Uterus (tissue), 3 donors: ENCODE measurements at regions not wholly inside any gene's neighbourhood (a gene's known extent, or its start where the extent isn't known, plus 50 kb on each side); places are given as distances from the start of the nearest gene placed in this dataset.

Experiments
- DNase-seq, 2 donors: peaks; one replicate each; pipeline ENCODE4 v3.0.0-alpha.2; 2019 to 2020
- H3K27ac ChIP-seq, 2 donors: fragments of 200-600 bp; sonication (generic); 1 replicate in 1 of 2; 2 replicates in 1 of 2; pipeline ENCODE4 v1.5.1; 2016 to 2018
- H3K27me3 ChIP-seq, 2 donors: fragments of 200-600 bp; sonication (generic); one replicate each; pipeline ENCODE4 v1.5.1; 2018 to 2019; ENCODE audit warnings: control low read depth in 1 of 2
- H3K36me3 ChIP-seq, 2 donors: fragments of 200-600 bp; sonication (generic); one replicate each; pipeline ENCODE4 v1.5.1; 2019; ENCODE audit warnings: control low read depth in 1 of 2
- H3K4me1 ChIP-seq, 2 donors: fragments of 200-600 bp; sonication (generic); one replicate each; pipeline ENCODE4 v1.5.1; 2018 to 2019; ENCODE audit warnings: control low read depth in 1 of 2
- H3K4me3 ChIP-seq, 2 donors: fragments of 200-600 bp; sonication (generic); 1 replicate in 1 of 2; 2 replicates in 1 of 2; pipeline ENCODE4 v1.5.1; 2018 to 2019; ENCODE audit warnings: mild to moderate bottlenecking in 1 of 2
- H3K9me3 ChIP-seq, 2 donors: fragments of 200-600 bp; sonication (generic); one replicate each; pipeline ENCODE4 v1.5.1; 2019; ENCODE audit warnings: control low read depth in 1 of 2
- CTCF ChIP-seq, 4 experiments: fragments of 200-600 bp in 2 of 4; fragments of 450-650 bp in 2 of 4; sonication (generic) in 2 of 4; IDR thresholded peaks; one replicate each; pipeline ENCODE4 v1.5.1; 2016 to 2019; ENCODE audit warnings: antibody characterized with exemption in 4 of 4, mild to moderate bottlenecking in 2 of 4, moderate library complexity in 1 of 4
- POLR2A ChIP-seq, 2 donors: fragments of 450-650 bp; IDR thresholded peaks; one replicate each; pipeline ENCODE4 v1.6.1; 2016; ENCODE audit warnings: antibody characterized with exemption in 2 of 2, mild to moderate bottlenecking in 1 of 2, moderate library complexity in 1 of 2
- intact Hi-C: fragments of 100-400 bp; cut with DNase I; formaldehyde crosslinking; loops from one replicate; pipeline ENCODE4 v1.15.1; 2023; ENCODE audit warnings: low total_unique reads
- donor health status: DM: yes; HTN: yes; CAD: no.

- TF ChIP-seq POLR2A (IDR thresholded peaks at IDR 0.05): no peak
- no peak for TF ChIP-seq CTCF (IDR thresholded peaks at IDR 0.05)
- Histone ChIP-seq H3K4me1 (no peaks in the 10 kb centered on the region), H3K9me3 (no peaks in the 10 kb centered on the region), H3K27me3 (no peaks in the 10 kb centered on the region), H3K27ac (no peak overlapping the region), H3K4me3 (no peak overlapping the region), H3K36me3 (no peaks in the 10 kb centered on the region)
- intact Hi-C loops: no loop called here
- DNase-seq: no peak
These were observed 116.5 kb upstream of the MAN2A1 start for GRCh38 chr5:109573256-109573655.

- Histone ChIP-seq H3K36me3 (no peaks in the 10 kb centered on the region), H3K4me1 (no peaks in the 10 kb centered on the region), H3K27me3 (no peaks in the 10 kb centered on the region), H3K9me3 (no peaks in the 10 kb centered on the region), H3K27ac (no peak overlapping the region), H3K4me3 (no peak overlapping the region)
- no peak for DNase-seq
- intact Hi-C loops: no loop called here
- no peak for TF ChIP-seq CTCF (IDR thresholded peaks at IDR 0.05)
- TF ChIP-seq POLR2A (IDR thresholded peaks at IDR 0.05): no peak
These were observed 117.9 kb upstream of the MAN2A1 start for GRCh38 chr5:109571785-109572184.

GRCh38 chr5:109570362-109570874 lies 119.3 kb upstream of the MAN2A1 start:
- Histone ChIP-seq H3K36me3 (no peaks in the 10 kb centered on the region), H3K9me3 (no peaks in the 10 kb centered on the region), H3K4me3 (no peak overlapping the region), H3K27me3 (no peaks in the 10 kb centered on the region), H3K27ac (no peak overlapping the region), H3K4me1 (no peaks in the 10 kb centered on the region)
- intact Hi-C loops: no loop called here
- TF ChIP-seq CTCF (IDR thresholded peaks at IDR 0.05) (no peak), POLR2A (IDR thresholded peaks at IDR 0.05) (no peak)
- DNase-seq: no peak

- intact Hi-C loops: no loop called here
- no peaks in the 10 kb centered on the region for H3K4me1 ChIP-seq
- no peaks in the 10 kb centered on the region for H3K27me3 ChIP-seq
- TF ChIP-seq POLR2A (IDR thresholded peaks at IDR 0.05) (no peak), CTCF (IDR thresholded peaks at IDR 0.05) (no peak)
- H3K36me3 ChIP-seq: no peaks in the 10 kb centered on the region
- no peak for DNase-seq
- no peak overlapping the region for H3K4me3 ChIP-seq
- no peak overlapping the region for H3K27ac ChIP-seq
- no peaks in the 10 kb centered on the region for H3K9me3 ChIP-seq
These were observed 122.2 kb upstream of the MAN2A1 start for GRCh38 chr5:109567374-109568044.

GRCh38 chr5:109566361-109566760 lies 123.4 kb upstream of the MAN2A1 start:
- no peaks in the 10 kb centered on the region for H3K9me3 ChIP-seq
- TF ChIP-seq CTCF (IDR thresholded peaks at IDR 0.05): no peak
- TF ChIP-seq POLR2A (IDR thresholded peaks at IDR 0.05): no peak
- intact Hi-C loops: no loop called here
- H3K4me1 ChIP-seq: no peaks in the 10 kb centered on the region
- DNase-seq: no peak
- no peaks in the 10 kb centered on the region for H3K36me3 ChIP-seq
- no peak overlapping the region for H3K4me3 ChIP-seq
- H3K27me3 ChIP-seq: no peaks in the 10 kb centered on the region
- H3K27ac ChIP-seq: no peak overlapping the region
